Trophoblast cell (in vitro differentiated cells and primary cell): ENCODE measurements at regions not wholly inside any gene's neighbourhood (a gene's known extent, or its start where the extent isn't known, plus 50 kb on each side); places are given as distances from the start of the nearest gene placed in this dataset.
"Not testable (repeated sequence)": the region's sequence is repeated elsewhere in the genome, so short reads cannot be mapped to it uniquely, and the experiment has no call there.

Source experiments
- DNase-seq, 2 donors: peaks; one replicate each; pipeline ENCODE4 v3.0.0-alpha.2; 2016
- H2AFZ ChIP-seq: 2 replicates; pipeline ENCODE4 v1.6.1; 2013; ENCODE audit warnings: low read length, moderate library complexity, mild to moderate bottlenecking; ENCODE audit not compliant: insufficient read depth, poor library complexity
- H2AK5ac ChIP-seq: 2 replicates; pipeline ENCODE4 v1.6.1; 2013; ENCODE audit warnings: mild to moderate bottlenecking, low read length
- H2BK120ac ChIP-seq: 2 replicates; pipeline ENCODE4 v1.6.1; 2013; ENCODE audit warnings: low read length, mild to moderate bottlenecking, moderate library complexity; ENCODE audit not compliant: insufficient read depth, poor library complexity
- H2BK12ac ChIP-seq: 2 replicates; pipeline ENCODE4 v1.6.1; 2013; ENCODE audit warnings: mild to moderate bottlenecking, low read length, moderate library complexity
- H2BK5ac ChIP-seq: 2 replicates; pipeline ENCODE4 v1.6.1; 2013; ENCODE audit warnings: low read length, low read depth, moderate library complexity, mild to moderate bottlenecking; ENCODE audit not compliant: poor library complexity
- H3K14ac ChIP-seq: 2 replicates; pipeline ENCODE4 v1.6.1; 2013; ENCODE audit warnings: mild to moderate bottlenecking, low read length
- H3K18ac ChIP-seq: 2 replicates; pipeline ENCODE4 v1.6.1; 2013; ENCODE audit warnings: mild to moderate bottlenecking, low read length
- H3K23ac ChIP-seq: 2 replicates; pipeline ENCODE4 v1.6.1; 2013; ENCODE audit warnings: low read length
- H3K27ac ChIP-seq: 2 replicates; pipeline ENCODE4 v1.5.1; 2013; ENCODE audit warnings: low read depth, mild to moderate bottlenecking, inconsistent platforms, low read length, moderate library complexity
- H3K27me3 ChIP-seq: 2 replicates; pipeline ENCODE4 v1.6.1; 2013; ENCODE audit warnings: inconsistent platforms, mild to moderate bottlenecking, low read length, moderate library complexity; ENCODE audit not compliant: insufficient read depth
- H3K36me3 ChIP-seq, 2 experiments: 1 replicate in 1 of 2; 2 replicates in 1 of 2; pipeline ENCODE4 v1.6.1; 2013; ENCODE audit warnings: low read length in 2 of 2, mild to moderate bottlenecking in 2 of 2, moderate library complexity in 1 of 2; ENCODE audit not compliant: insufficient read depth in 2 of 2, control insufficient read depth in 1 of 2
- H3K4ac ChIP-seq: 2 replicates; pipeline ENCODE4 v1.6.1; 2013; ENCODE audit warnings: low read depth, mild to moderate bottlenecking, low read length, moderate library complexity
- H3K4me1 ChIP-seq, 2 experiments: 1 replicate in 1 of 2; 2 replicates in 1 of 2; pipeline ENCODE4 v1.6.1; 2013; ENCODE audit warnings: low read length in 2 of 2, mild to moderate bottlenecking in 2 of 2, moderate library complexity in 1 of 2; ENCODE audit not compliant: insufficient read depth in 2 of 2, control insufficient read depth in 1 of 2
- H3K4me2 ChIP-seq: 2 replicates; pipeline ENCODE4 v1.6.1; 2013; ENCODE audit warnings: inconsistent platforms, mild to moderate bottlenecking, low read length, moderate library complexity
- H3K4me3 ChIP-seq: 2 replicates; pipeline ENCODE4 v1.5.1; 2013; ENCODE audit warnings: mild to moderate bottlenecking, low read depth, low read length, inconsistent platforms
- H3K79me1 ChIP-seq: one replicate; pipeline ENCODE4 v1.6.1; 2013; ENCODE audit warnings: low read length
- H3K79me2 ChIP-seq: 2 replicates; pipeline ENCODE4 v1.6.1; 2013; ENCODE audit warnings: low read length, mild to moderate bottlenecking; ENCODE audit not compliant: control insufficient read depth, insufficient read depth, poor library complexity
- H3K9ac ChIP-seq: 2 replicates; pipeline ENCODE4 v1.6.1; 2013; ENCODE audit warnings: mild to moderate bottlenecking, low read length
- H3K9me3 ChIP-seq: 2 replicates; pipeline ENCODE4 v1.6.1; 2013; ENCODE audit warnings: low read depth, mild to moderate bottlenecking, control low read depth, inconsistent platforms, low read length; ENCODE audit not compliant: insufficient read depth
- H4K12ac ChIP-seq: 2 replicates; pipeline ENCODE4 v1.6.1; 2013; ENCODE audit warnings: low read depth, mild to moderate bottlenecking, low read length, moderate library complexity
- H4K8ac ChIP-seq: 2 replicates; pipeline ENCODE4 v1.6.1; 2013; ENCODE audit warnings: low read depth, mild to moderate bottlenecking, low read length, moderate library complexity
- H4K91ac ChIP-seq: one replicate; pipeline ENCODE4 v1.6.1; 2013; ENCODE audit warnings: low read depth, mild to moderate bottlenecking, low read length, moderate library complexity
- WGBS: extraction: QIAGEN DNeasy Blood & Tissue Kit; methylation state at CpG from one replicate; pipeline ENCODE4 v1.1.7; 2013; ENCODE audit warnings: missing lambda C conversion rate; ENCODE audit not compliant: insufficient read length, insufficient coverage; ENCODE audit errors: extremely low coverage; 5-methylcytosine and 5-hydroxymethylcytosine counted together

GRCh38 chr9:71431931-71432330, 310.5 kb upstream of the TRPM3 start:
- Histone ChIP-seq H3K23ac (no peak overlapping the region), H4K8ac (no peak overlapping the region), H3K4ac (no peak overlapping the region), H3K18ac (no peak overlapping the region), H2AK5ac (no peak overlapping the region), H2BK5ac (no peak overlapping the region), H3K14ac (no peak overlapping the region), H3K79me2 (no peaks in the 10 kb centered on the region), H3K79me1 (no peaks in the 10 kb centered on the region), H2BK12ac (no peak overlapping the region), H2BK120ac (no peak overlapping the region), H3K4me1 (no peaks in the 10 kb centered on the region), H3K9ac (no peak overlapping the region), H3K9me3 (no peaks in the 10 kb centered on the region), H3K4me2 (no peak overlapping the region), H4K91ac (no peak overlapping the region), H4K12ac (no peak overlapping the region), H3K27ac (no peak overlapping the region), H3K4me3 (no peak overlapping the region), H2AFZ (no peak overlapping the region), H3K36me3 (no peaks in the 10 kb centered on the region), H3K27me3 (no peaks in the 10 kb centered on the region)
- no CpG with 5 or more reads among the region's 3 CpGs for whole genome bisulfite sequencing
- no peak for DNase-seq

- not testable (repeated sequence) for H3K27ac ChIP-seq, H4K12ac ChIP-seq, H2BK120ac ChIP-seq, H2BK12ac ChIP-seq, H3K14ac ChIP-seq, H3K23ac ChIP-seq, H3K4me3 ChIP-seq, H2AK5ac ChIP-seq, H3K79me2 ChIP-seq, H3K18ac ChIP-seq, H3K9ac ChIP-seq, H3K36me3 ChIP-seq, H3K4me2 ChIP-seq, H2BK5ac ChIP-seq, H4K8ac ChIP-seq, H3K79me1 ChIP-seq, H3K4me1 ChIP-seq, H3K4ac ChIP-seq, H3K27me3 ChIP-seq, H3K9me3 ChIP-seq, H4K91ac ChIP-seq, H2AFZ ChIP-seq, DNase-seq
- no CpG with 5 or more reads among the region's 2 CpGs for WGBS
Observed at GRCh38 chr9:71407341-71407740, 285.9 kb upstream of the TRPM3 start.

DNA sequence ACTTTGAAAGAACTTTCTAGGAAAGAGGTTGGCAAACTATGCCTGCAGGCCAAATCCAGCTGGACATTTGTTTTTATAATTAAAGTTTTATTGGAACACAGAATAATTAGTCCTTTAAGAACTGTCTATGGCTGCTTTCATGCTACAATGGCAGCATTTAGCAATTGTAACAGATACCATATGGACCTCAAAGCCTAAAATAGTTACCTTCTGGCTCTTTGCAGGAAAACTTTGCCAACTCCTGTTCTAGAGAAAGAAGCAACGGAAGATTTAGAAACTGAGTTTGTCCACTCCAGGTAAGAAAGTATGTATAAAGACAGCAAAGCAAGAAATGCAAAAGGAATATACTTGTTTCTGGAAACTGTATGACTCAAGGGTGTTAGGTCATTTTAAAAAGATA, 281.7 kb upstream of the TRPM3 start:
- Histone ChIP-seq H2BK120ac (no peak overlapping the region), H3K27ac (no peak overlapping the region), H3K4ac (no peak overlapping the region), H3K9ac (no peak overlapping the region), H3K36me3 (no peaks in the 10 kb centered on the region), H3K9me3 (no peaks in the 10 kb centered on the region), H2BK5ac (no peak overlapping the region), H3K4me3 (no peak overlapping the region), H3K79me2 (no peaks in the 10 kb centered on the region), H2AK5ac (no peak overlapping the region), H3K4me1 (no peaks in the 10 kb centered on the region), H3K23ac (no peak overlapping the region), H3K14ac (no peak overlapping the region), H4K91ac (no peak overlapping the region), H2BK12ac (no peak overlapping the region), H3K27me3 (no peaks in the 10 kb centered on the region), H3K4me2 (no peak overlapping the region), H4K12ac (no peak overlapping the region), H2AFZ (no peak overlapping the region), H4K8ac (no peak overlapping the region), H3K18ac (no peak overlapping the region), H3K79me1 (no peaks in the 10 kb centered on the region)
- DNase-seq, result no peak
- WGBS, result no CpG with 5 or more reads among the region's 1 CpG

GRCh38 chr9:71393005-71393404, 271.6 kb upstream of the TRPM3 start:
- Histone ChIP-seq H2AFZ (no peak overlapping the region), H4K91ac (no peak overlapping the region), H3K27ac (no peak overlapping the region), H2BK12ac (no peak overlapping the region), H2BK120ac (no peak overlapping the region), H3K4ac (no peak overlapping the region), H3K4me1 (no peaks in the 10 kb centered on the region), H3K9me3 (no peaks in the 10 kb centered on the region), H2BK5ac (no peak overlapping the region), H3K14ac (no peak overlapping the region), H3K79me2 (no peaks in the 10 kb centered on the region), H3K4me3 (no peak overlapping the region), H3K9ac (no peak overlapping the region), H3K18ac (no peak overlapping the region), H3K4me2 (no peak overlapping the region), H3K79me1 (no peaks in the 10 kb centered on the region), H2AK5ac (no peak overlapping the region), H4K8ac (no peak overlapping the region), H3K27me3 (no peaks in the 10 kb centered on the region), H4K12ac (no peak overlapping the region), H3K23ac (no peak overlapping the region), H3K36me3 (no peaks in the 10 kb centered on the region)
- WGBS, result no CpG with 5 or more reads among the region's 3 CpGs
- DNase-seq, result no peak
